HG03139 (cell line): ENCODE measurements at regions not wholly inside any gene's neighbourhood (a gene's known extent, or its start where the extent isn't known, plus 50 kb on each side); places are given as distances from the start of the nearest gene placed in this dataset.

Source experiments
- ATAC-seq: cut with Tn5 transposase; IDR thresholded peaks from one replicate; pipeline ENCODE4 v1.9.1; 2021; ENCODE audit not compliant: unreplicated experiment

DNA sequence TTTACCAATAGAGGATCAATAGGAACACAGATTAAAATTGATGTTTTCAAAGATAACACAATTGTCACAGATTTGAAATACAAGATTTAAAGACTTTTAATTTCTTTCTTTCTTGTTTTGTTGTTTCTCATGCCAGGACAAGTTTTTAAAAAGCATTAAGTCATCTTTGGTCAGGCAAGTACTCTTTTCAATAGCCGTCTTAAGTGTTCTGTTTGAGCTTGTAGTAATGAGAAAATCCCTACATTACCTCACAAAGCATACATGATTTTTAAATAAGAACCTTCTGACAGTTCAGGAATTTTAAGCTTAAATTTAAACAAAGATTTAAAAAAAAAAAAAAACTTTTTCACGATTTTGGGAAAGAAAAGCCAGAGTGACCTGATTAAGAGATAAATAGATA lies 216.3 kb upstream of the PRR20A start:
- ATAC-seq: no peak

DNA sequence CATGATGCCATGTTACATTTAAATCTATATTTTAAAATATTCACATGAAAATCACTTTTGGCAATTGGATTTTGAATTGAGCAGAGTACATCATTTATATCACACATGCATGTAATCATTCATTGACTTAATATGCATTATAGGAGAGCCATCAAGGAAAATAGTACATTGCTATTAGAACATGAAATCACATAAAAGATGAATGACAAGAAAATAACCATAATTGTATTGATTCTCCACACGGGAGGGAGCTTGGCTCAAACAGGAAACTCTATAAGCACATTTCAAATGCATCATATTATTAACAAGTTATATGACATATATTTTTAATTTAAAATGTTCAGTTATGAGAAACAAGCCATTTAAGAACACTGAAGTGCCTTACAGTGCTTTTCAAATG lies 208.6 kb upstream of the PRR20A start:
- ATAC-seq: no peak

DNA sequence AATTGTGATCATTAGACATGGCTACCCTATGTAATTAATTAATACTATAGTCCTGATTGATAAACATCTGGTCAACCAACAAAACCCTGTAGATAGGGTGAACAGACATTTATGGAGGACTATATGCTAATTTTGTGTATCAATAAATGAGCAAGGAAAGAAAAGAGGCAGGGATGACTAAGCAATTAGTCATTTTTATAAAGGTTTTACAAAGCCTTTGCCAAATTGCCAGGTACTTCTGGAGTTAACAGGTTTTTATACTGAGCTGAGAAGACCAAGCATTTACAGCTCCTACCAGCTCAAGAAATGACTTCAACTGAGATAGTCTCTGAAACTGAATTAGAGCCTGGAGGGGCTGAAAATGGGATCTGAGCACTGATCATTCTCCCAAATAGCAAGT lies 186.8 kb upstream of the PRR20A start:
- ATAC-seq: no peak

DNA sequence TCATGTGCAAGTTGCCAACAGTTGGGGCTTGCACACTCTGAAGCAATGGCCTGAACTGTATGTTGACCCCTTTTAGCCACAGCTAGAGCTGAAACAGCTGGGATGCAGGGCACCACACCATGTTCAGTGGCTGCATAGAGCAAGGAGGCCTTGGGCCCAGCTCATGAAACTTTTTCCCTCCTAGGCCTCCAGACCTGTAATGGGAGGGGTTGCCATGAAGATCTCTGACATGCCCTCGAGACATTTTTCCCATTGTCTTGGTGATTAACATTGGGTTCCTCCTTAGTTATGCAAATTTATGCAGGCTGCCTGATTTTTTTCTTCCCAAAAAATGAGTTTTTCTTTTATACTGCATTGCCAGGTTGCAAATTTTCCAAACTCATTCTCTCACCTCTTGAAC lies 165.1 kb upstream of the PRR20A start:
- no peak for ATAC-seq

DNA sequence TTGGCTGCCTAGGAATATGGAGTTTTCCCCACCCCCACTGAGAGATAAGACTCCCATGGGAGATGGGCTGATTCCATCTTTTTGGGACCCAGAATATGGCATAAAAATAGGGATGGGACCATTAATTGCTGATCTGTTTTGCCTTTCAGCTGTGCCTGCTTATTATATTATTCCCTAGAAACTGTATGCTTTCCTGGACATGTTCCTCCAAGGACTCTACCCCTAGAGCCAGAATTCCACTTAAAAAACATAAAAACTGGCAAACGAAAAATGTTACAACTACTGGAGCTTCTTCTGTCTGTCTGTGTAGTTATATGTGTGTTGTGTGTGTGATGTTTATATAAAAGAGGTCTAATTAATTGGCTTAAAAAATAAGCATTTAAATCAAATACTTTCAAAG lies 159.9 kb upstream of the PRR20A start:
- no peak for ATAC-seq

DNA sequence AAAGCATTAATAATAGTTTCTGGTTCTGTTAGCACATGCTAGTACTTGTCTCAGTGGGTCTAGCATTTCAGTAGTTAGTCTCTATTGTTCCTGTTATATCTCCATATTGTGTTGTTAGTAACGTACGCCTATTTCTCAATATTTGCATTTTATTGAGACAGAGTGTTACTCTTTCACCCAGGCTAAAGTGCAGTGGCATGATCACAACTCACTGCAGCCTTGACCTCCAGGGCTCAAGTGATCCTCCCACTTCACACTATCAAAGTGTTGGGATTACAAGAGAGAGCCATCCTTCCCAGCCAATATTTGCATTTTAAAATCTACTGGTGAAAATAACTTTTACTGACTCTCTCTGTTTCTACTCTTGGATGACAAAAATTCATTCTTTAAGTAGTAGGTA lies 154.6 kb upstream of the PRR20A start:
- no peak for ATAC-seq

DNA sequence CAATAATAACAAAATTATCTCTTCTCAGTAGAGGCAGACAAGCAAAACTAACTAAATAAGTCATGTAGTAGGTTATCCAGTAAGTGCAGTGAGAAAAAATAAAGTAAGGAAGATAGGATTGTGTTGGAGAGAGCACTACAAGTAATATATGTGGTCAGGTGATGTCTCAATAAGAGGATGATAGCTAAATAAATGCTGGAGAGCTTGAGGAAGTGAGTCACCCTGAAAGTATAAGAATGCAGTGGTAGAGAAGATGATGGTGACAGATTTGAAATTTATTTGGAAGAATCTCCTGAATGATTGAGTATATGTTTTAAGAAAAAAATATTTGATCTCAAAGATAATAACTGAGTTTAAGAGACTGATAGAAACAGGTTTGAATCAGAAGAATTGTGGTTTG lies 152.2 kb upstream of the PRR20A start:
- ATAC-seq: no peak

DNA sequence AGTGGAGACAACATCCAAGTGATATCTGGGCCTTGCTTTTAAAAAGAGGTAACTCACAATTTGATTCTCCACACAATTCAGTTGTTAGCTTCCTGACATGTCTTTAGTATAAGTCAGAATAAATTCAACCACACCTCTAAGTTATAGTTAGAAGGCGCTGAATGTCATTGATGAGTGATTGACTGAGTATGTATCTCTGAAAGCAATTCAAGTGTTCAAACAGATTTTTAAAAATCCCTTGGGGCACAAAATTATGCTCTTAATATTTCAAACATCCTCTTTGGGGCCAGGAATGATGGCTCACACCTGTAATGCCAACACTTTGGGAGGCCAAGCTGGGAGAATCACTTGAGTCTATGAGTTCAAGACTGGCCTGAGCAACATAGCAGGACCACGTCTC lies 137.0 kb upstream of the PRR20A start:
- no peak for ATAC-seq

DNA sequence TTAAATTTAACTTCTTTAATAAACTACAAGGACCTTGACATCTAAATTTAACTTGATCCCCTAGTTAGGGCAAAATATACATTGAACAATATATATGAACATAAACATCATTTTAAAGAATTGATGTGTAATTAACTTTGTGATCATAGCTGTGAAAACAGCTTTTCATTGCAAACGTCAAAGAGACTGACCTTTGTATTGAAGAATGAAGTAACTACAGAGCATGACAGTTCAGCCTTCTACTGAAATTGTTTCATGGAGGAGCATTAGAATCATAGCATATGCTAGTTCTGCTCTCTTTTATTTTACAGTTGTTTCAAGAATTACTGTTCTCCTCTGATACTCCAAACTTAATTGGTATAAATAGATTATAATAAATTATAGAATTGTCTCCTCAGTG lies 123.4 kb upstream of the PRR20A start:
- ATAC-seq: no peak

DNA sequence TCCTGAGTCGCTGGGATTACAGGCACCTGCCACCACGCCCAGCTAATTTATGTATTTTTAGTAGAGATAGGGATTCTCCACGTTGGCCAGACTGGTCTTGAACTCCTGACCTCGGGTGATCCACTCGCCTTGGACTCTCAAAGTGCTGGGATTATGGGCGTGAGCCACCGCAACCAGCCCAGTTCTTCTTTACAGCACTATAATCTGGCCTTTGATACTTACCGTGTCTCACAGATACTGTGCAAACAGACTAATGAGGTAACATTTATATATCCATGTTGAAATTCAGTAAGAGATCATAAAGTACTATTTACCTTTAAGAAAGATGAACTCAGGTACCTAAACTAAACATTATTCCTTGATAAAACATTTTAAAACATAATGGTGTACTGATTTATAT lies 121.8 kb upstream of the PRR20A start:
- ATAC-seq: no peak

DNA sequence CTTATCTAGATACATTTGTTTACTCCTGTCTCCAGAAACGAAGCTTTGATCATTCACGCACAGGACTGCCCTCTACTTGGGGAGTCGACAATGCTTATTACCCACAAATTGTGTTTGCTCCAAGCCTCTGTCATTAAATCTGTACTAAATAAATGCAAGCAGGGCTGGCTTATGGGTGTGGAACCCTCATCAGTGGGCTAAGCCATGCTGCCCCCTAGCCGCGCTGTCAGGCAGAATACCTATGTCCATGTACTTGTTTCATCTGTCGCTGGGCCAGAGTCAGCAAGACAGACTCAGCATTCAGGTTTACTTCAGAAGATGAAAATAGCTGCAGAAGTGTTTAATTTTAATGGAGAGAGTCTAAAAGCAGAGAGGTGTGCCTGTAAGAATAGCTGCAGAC lies 110.0 kb upstream of the PRR20A start:
- no peak for ATAC-seq

DNA sequence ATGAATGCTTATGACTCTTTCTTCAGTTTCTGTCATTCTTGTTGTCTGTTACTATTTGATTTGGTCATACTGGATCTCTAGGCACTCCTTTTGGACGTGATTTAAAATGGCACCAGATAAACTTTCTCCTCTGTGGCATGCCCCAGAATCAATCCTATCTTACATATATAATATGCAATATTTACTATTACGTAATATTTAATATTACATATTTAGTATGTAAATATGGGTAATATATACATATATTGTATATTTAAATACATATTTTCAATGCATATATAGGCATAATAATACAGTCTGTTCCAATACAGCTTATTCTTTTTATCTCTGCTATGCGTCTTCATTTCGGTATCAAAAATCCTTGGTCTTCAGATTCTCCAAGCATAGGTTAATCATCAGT lies 104.4 kb upstream of the PRR20A start:
- ATAC-seq: no peak

DNA sequence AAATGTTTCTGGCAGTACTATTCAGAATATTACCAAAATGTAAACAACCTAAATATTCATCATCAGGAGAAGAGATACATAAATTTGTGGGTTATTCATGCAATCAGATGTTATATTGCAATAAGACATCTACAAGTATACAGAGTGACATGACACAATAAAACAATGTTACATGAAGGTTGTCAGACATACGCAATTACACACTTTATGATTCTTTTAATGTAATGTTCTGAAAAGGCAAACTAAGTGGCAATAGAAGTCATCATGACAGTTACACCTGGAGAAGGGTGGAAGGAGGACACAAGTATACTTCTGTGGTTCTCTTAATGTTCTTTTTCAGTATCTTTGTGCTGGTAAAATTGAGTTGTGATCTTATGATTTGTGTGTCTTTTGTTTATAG lies 95.8 kb upstream of the PRR20A start:
- ATAC-seq: no peak

DNA sequence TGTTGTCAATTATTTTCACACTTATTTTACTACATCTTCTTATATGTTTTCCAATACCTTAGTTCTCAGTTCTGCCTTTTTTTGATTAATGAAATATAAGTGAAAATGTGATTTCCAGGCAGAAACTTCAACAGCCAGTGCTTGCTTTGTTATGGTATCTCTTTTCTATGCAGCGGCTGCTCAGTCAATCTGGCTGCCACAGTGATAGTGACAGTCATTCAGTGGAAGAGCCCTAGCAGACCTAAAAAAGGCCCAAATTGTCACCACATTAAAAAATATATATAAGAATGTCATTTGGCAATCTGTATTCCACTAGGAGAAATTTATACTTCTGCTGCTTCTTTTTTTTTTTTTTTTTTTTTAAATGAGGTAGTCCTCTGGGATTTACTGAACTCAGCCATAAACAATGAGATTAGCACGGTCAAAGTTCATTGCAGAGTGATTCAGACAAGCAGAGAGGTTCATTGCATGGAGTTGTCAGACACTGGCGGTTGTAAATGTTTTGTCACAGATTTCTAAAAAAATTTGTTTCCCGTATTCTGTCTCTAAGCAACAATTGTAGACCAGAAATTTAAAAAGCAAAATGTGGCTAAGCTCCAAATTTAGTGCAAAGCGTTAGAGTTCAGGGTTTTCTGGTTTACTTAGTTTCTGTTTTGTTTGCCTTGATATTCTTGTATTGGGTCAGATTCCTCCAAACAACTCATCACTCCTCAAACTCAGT lies 94.7 kb upstream of the PRR20A start:
- no peak for ATAC-seq

DNA sequence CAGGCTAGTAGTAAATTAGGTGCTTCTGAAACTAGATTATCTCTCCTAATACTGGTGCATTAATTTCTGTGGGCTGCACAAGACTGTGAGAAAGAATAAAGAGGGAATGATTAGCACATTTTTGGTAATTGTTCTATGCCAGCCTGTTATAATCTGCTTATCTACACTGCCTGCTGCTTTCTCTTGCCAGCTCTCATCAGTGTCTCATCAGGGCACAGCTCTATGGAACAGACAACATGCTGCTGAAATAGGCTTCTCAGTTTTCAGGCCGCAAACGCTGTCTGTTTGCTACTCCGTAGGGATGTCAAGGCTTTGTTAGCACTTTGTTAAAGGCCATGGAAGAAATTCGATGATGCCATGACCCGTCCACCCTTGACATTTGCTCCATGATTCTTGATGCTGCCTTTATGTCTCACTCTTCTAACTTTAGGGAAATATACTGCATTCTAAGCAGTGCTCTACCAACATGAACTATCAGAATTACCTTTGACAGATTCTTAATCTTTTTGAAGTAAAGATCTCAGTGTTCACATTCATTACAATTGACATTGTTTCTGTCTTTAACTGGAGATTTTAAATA lies 84.0 kb upstream of the PRR20A start:
- ATAC-seq: no peak

DNA sequence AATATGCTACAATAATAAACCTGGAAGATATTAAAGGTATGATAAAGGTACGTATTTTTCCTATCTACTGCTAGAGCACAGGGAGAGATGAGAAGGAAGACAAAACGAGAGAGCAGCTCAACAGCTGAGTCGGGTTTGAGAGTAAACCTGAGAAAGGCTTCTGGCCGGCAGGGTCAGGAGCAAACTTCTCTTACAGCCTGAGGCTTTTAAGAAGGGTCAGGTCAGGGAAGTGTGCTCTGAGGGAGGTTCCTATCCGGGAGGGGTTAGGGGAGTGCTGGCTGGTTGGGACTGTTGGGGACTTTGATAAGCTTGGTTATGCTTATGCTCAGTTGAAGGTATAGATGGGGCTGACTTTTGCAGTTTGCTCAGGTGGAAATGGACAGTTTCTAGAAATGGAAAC lies 77.7 kb upstream of the PRR20A start:
- ATAC-seq: no peak

DNA sequence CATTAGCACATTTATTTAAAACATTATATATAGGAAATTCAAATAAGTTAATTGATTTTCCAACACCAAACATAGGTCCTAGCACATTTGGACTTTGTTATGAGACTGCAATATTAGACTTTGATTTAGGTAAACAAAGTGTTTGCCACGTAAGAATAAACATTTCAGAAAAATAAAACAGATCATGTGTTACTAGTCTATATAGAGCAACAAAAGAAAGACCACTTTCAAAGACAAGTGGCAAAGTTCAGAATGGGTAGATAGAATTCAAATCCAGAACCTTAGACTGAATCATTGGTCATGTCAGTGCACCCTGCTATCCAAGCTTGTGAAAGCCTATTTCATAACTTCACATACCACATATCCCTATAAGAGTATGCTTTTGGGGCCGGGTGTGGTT lies 66.7 kb upstream of the PRR20A start:
- no peak for ATAC-seq

DNA sequence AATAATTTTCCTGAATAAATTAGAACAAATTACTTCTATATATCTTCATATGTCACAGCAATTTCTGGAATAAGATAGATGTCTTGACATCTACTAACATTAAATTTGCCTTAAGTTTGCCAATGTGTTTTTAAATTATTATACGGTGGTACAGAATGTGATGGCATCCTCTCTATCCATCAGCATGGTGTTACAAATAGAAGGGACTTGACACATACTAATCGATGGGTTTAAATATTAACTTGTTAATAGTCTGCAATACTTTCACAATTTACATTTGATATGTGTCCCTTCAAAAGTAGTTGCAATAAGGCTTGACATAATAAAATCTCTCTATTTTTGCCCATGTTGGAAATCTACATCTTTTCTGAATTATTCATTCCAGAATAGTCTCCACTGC lies 65.1 kb upstream of the PRR20A start:
- no peak for ATAC-seq

DNA sequence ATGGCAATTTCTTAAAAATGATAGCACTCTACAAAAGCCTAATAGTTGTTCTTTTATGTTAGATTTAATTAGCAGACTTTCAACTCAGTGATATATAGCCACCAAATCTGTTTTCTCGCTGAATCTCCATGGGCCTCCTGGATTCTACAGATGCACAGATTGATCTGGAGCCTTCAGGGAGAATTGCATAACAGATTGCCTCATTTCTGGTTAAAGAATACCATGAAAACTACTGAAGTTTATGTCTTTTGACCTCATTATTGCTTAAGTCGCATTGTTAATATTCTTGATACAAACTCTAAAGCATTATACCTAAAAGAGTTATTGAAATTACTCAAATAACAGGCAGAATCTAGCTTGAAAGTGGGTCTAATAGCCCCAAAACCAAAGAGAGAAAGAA lies 53.7 kb upstream of the PRR20A start:
- no peak for ATAC-seq
